PC-9 (cell line): ENCODE measurements at regions not wholly inside any gene's neighbourhood (a gene's known extent, or its start where the extent isn't known, plus 50 kb on each side); places are given as distances from the start of the nearest gene placed in this dataset.

ENCODE experiments used
- BruUV-seq: library from RNA; stranded (reverse); fragments of 400-500 nt; replicated peaks from 2 replicates; lab custom pipeline; 2021; lab: Mats Ljungman, UMichigan
- CTCF ChIA-PET: fragments of 300-600 bp; sonication (Branson Sonifier 250); formaldehyde crosslinking; loops from one replicate; lab custom pipeline; 2022; ENCODE audit warnings: antibody characterized with exemption; lab: Charles Lee
- POLR2A ChIA-PET: fragments of 300-600 bp; sonication (Branson Sonifier 250); formaldehyde crosslinking; loops from one replicate; lab custom pipeline; 2022; ENCODE audit warnings: antibody characterized with exemption; ENCODE audit not compliant: unreplicated experiment; lab: Charles Lee
- DNase-seq, 2 experiments: peaks; one replicate each; pipeline versions ENCODE4 v3.0.0 to v3.0.0-alpha.2; 2015 to 2022; ENCODE audit warnings: mixed read lengths in 1 of 2
- H2AFZ ChIP-seq: fragments of 200-600 bp; sonication (generic); 2 replicates; pipeline ENCODE4 v1.8.1; 2017; ENCODE audit warnings: antibody characterized with exemption
- H3F3A ChIP-seq: fragments of 200-600 bp; sonication (generic); 2 replicates; pipeline ENCODE4 v1.8.1; 2017; ENCODE audit warnings: antibody characterized with exemption, mild to moderate bottlenecking, low read depth; ENCODE audit not compliant: insufficient read depth
- H3K27ac ChIP-seq: fragments of 200-600 bp; sonication (generic); 2 replicates; pipeline ENCODE4 v1.6.1; 2016; ENCODE audit warnings: mixed run types
- H3K27me3 ChIP-seq: fragments of 200-600 bp; sonication (generic); 2 replicates; pipeline ENCODE4 v1.6.1; 2016; ENCODE audit warnings: low read depth, mixed run types; ENCODE audit not compliant: insufficient read depth
- H3K36me3 ChIP-seq: fragments of 200-600 bp; sonication (generic); 2 replicates; pipeline ENCODE4 v1.6.1; 2016; ENCODE audit warnings: low read depth, mixed run types
- H3K4me1 ChIP-seq: fragments of 200-600 bp; sonication (generic); replicated peaks from 2 replicates; pipeline ENCODE4 v1.6.1; 2016; ENCODE audit warnings: mixed run types; ENCODE audit not compliant: insufficient read depth
- H3K4me2 ChIP-seq: fragments of 200-600 bp; sonication (generic); 2 replicates; pipeline ENCODE4 v1.6.1; 2017; ENCODE audit warnings: mixed run types
- H3K4me3 ChIP-seq: fragments of 200-600 bp; sonication (generic); 2 replicates; pipeline ENCODE4 v1.6.1; 2016; ENCODE audit warnings: mixed run types
- H3K79me2 ChIP-seq: fragments of 200-600 bp; sonication (generic); 2 replicates; pipeline ENCODE4 v1.6.1; 2017; ENCODE audit warnings: low read depth, mixed run types
- H3K9me2 ChIP-seq: fragments of 200-600 bp; sonication (generic); 2 replicates; pipeline ENCODE4 v1.8.1; 2017; ENCODE audit warnings: mild to moderate bottlenecking; ENCODE audit not compliant: insufficient read depth
- H3K9me3 ChIP-seq: fragments of 200-600 bp; sonication (generic); 2 replicates; pipeline ENCODE4 v1.8.1; 2016; ENCODE audit warnings: low read depth; ENCODE audit not compliant: insufficient read depth
- H4K20me1 ChIP-seq: fragments of 200-600 bp; sonication (generic); 2 replicates; pipeline ENCODE4 v1.8.1; 2017; ENCODE audit not compliant: insufficient read depth
- EZH2 ChIP-seq: fragments of 200-600 bp; sonication (generic); IDR thresholded peaks from 2 replicates; pipeline ENCODE4 v1.8.0; 2017; ENCODE audit warnings: antibody characterized with exemption, low read depth
- intact Hi-C: fragments of 100-400 bp; cut with micrococcal nuclease; formaldehyde crosslinking; loops from one replicate; pipeline ENCODE4 v1.10.0; 2022; ENCODE audit not compliant: unreplicated experiment
- TF ChIP-seq, protein P1 (sequence below): fragments of 200-600 bp; sonication (generic); conservative IDR thresholded peaks from 2 replicates; pipeline ENCODE4 v1.6.1; 2017; ENCODE audit warnings: mixed run types, antibody characterized with exemption, mild to moderate bottlenecking, moderate library complexity

- no peak overlapping the region for H2AFZ ChIP-seq
- no peaks in the 10 kb centered on the region for H3K9me2 ChIP-seq
- ChIA-PET POLR2A (interaction anchor here (0.6 kb wide), 1 partner anchor 888 kb away, joined by 3 read pairs; no protein-coding TSS in a partner anchor), CTCF (no interaction called here)
- H3K79me2 ChIP-seq, result no peaks in the 10 kb centered on the region
- intact Hi-C loops, result no loop called here
- no peak overlapping the region for H3K4me2 ChIP-seq
- no peak for DNase-seq
- H3K27ac ChIP-seq, result no peak overlapping the region
- no peaks in the 10 kb centered on the region for H3F3A ChIP-seq
- H4K20me1 ChIP-seq, result no peaks in the 10 kb centered on the region
- H3K4me3 ChIP-seq, result no peak overlapping the region
- H3K27me3 ChIP-seq, result peaks cover 63% of the 10 kb centered on the region; the same call in 1 of the 2 replicates
- H3K4me1 ChIP-seq, result no peaks in the 10 kb centered on the region
- no TSS peak for BruUV-seq
- TF ChIP-seq EZH2, result no peak
- TF ChIP-seq, protein P1, sequence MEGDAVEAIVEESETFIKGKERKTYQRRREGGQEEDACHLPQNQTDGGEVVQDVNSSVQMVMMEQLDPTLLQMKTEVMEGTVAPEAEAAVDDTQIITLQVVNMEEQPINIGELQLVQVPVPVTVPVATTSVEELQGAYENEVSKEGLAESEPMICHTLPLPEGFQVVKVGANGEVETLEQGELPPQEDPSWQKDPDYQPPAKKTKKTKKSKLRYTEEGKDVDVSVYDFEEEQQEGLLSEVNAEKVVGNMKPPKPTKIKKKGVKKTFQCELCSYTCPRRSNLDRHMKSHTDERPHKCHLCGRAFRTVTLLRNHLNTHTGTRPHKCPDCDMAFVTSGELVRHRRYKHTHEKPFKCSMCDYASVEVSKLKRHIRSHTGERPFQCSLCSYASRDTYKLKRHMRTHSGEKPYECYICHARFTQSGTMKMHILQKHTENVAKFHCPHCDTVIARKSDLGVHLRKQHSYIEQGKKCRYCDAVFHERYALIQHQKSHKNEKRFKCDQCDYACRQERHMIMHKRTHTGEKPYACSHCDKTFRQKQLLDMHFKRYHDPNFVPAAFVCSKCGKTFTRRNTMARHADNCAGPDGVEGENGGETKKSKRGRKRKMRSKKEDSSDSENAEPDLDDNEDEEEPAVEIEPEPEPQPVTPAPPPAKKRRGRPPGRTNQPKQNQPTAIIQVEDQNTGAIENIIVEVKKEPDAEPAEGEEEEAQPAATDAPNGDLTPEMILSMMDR, result no peak
- H3K36me3 ChIP-seq, result no peaks in the 10 kb centered on the region
- no peaks in the 10 kb centered on the region for H3K9me3 ChIP-seq
Measured at GRCh38 chr1:101312147-101312546, 75.3 kb downstream of the S1PR1 start.

GRCh38 chr1:101313356-101313755 lies 76.5 kb downstream of the S1PR1 start:
- BruUV-seq, result no TSS peak
- TF ChIP-seq EZH2, result no peak
- TF ChIP-seq, protein P1, result no peak
- Histone ChIP-seq H3K4me2 (no peak overlapping the region), H3K36me3 (no peaks in the 10 kb centered on the region), H3K4me3 (no peak overlapping the region), H3K27ac (no peak overlapping the region), H4K20me1 (no peaks in the 10 kb centered on the region), H2AFZ (no peak overlapping the region), H3F3A (no peaks in the 10 kb centered on the region), H3K4me1 (no peaks in the 10 kb centered on the region), H3K27me3 (peaks cover 58% of the 10 kb centered on the region; the same call in 1 of the 2 replicates), H3K9me3 (no peaks in the 10 kb centered on the region), H3K9me2 (no peaks in the 10 kb centered on the region), H3K79me2 (no peaks in the 10 kb centered on the region)
- POLR2A ChIA-PET, result no interaction called here
- CTCF ChIA-PET, result no interaction called here
- intact Hi-C loops, result no loop called here
- no peak for DNase-seq

DNA sequence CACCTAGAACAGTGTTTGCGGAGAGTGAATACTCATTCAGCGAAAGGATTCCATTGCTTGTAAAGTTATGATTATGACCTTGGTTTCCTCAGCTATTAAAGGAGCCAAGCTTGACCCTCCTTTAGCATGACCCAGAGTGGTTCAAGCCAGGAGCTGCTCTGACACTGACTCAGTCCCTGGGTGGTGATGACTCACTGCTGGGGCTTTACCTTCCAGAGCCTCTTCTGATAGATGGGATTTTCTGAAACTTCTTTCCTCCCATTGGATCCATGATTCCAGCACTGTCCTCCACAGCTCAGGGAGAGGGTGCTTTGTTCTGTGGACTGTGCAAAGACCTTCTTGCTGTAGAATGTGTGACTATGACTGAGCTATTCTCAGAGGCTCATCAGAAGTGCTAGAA lies 77.4 kb downstream of the S1PR1 start:
- ChIA-PET POLR2A (no interaction called here), CTCF (no interaction called here)
- no peaks in the 10 kb centered on the region for H3K79me2 ChIP-seq
- H3K27ac ChIP-seq, result no peak overlapping the region
- BruUV-seq, result no TSS peak
- no peak for DNase-seq
- H3K9me3 ChIP-seq, result no peaks in the 10 kb centered on the region
- intact Hi-C loops, result no loop called here
- no peak overlapping the region for H3K4me2 ChIP-seq
- no peaks in the 10 kb centered on the region for H4K20me1 ChIP-seq
- H3K9me2 ChIP-seq, result no peaks in the 10 kb centered on the region
- H3F3A ChIP-seq, result no peaks in the 10 kb centered on the region
- no peak overlapping the region for H3K4me3 ChIP-seq
- peaks cover 52% of the 10 kb centered on the region; the same call in 1 of the 2 replicates for H3K27me3 ChIP-seq
- H3K4me1 ChIP-seq, result no peaks in the 10 kb centered on the region
- TF ChIP-seq EZH2, result no peak
- TF ChIP-seq, protein P1, result no peak
- H3K36me3 ChIP-seq, result no peaks in the 10 kb centered on the region
- H2AFZ ChIP-seq, result no peak overlapping the region
